SH-SY5Y (cell line): ENCODE measurements at regions not wholly inside any gene's neighbourhood (a gene's known extent, or its start where the extent isn't known, plus 50 kb on each side); places are given as distances from the start of the nearest gene placed in this dataset.

Experiments used
- GATA2 ChIP-seq: IDR thresholded peaks from 2 replicates; pipeline ENCODE4 v1.6.1; 2011; ENCODE audit warnings: mild to moderate bottlenecking, low read depth, low read length
- GATA3 ChIP-seq: IDR thresholded peaks from 2 replicates; pipeline ENCODE4 v1.6.1; 2011; ENCODE audit warnings: low read depth, mild to moderate bottlenecking, low read length, moderate library complexity

DNA sequence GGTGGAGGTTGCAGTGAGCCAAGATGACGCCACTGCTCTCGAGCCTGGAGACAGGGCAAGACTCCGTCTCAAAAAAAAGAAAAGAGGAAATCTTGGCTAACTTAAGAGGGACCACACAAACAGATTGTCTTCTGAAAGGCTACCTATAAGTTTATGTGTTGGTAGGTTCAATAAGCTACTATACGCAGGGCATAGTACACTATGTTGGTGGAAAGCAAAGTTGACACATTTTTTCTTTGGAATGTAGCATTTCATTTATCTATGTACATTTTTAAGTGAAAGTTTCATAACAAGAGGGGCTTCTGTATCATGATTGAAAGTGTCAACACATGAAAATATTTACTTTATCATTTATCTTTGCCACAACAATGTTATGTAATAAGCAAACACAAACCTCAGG lies 752.6 kb upstream of the ACVR2A start:
- TF ChIP-seq GATA2 (no peak), GATA3 (no peak)
